ENCODE measurements at regions not wholly inside any gene's neighbourhood (a gene's known extent, or its start where the extent isn't known, plus 50 kb on each side); places are given as distances from the start of the nearest gene placed in this dataset.

DNA sequence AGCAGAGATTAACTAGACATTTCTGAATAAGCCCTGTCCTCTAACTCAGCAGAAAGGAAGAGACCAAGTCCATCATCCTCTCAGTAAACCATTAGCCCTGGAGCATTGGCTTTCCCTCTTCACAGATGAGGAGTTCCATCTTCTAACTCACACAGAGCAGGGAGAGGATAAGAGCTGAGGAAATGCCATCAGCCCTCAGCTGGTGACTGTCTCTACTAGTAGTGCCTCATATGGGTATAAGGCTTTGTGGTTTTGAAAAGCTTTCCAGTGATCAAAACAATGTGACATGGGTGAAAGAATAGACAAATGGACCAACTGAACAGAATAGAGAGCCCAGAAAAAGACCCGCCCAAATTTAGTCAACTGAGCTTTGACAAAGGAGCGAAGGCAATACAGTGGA is 197.2 kb upstream of the NUDT4 start:
- in situ Hi-C loops (cut with HindIII; ENCODE audit: low pct_unique_long_range_greater_than_20kb, low sequenced_read_pairs): no loop called here
- no peak for TF ChIP-seq JUND (IDR thresholded peaks at IDR 0.05; ENCODE audit: low read depth)
- no peak for DNase-seq (ENCODE audit: low read depth in 1 of 2, low spot score in 1 of 2)

DNA sequence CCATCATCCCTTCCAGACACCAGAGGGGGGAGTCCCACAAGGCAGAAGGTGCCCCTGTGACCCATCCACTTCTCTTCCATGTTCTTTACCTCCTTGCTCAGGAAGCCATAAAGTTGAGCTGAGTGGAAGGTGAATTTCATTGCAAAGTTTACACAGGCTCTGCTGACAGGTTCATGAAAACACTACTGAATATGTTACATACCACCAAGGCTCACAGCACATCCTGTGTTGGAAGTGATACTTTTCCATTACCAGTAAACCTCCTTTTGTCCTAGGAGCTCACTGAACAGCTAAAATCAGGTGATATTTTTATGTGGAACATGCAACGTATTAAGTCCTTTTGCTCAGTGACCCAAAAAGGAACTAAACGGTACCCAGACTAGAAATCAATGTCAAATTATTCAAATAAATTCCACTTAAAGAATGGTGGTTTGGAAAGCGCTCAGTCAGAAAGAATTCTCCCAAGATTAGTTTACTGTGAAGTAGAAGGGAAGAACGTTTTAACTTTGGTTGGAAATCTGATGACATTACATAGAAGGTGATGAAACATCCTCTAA is 196.2 kb upstream of the NUDT4 start:
- in situ Hi-C loops (cut with HindIII; ENCODE audit: low pct_unique_long_range_greater_than_20kb, low sequenced_read_pairs): no loop called here
- DNase-seq (ENCODE audit: low read depth in 1 of 2, low spot score in 1 of 2): no peak
- TF ChIP-seq JUND (IDR thresholded peaks at IDR 0.05; ENCODE audit: low read depth): no peak

DNA sequence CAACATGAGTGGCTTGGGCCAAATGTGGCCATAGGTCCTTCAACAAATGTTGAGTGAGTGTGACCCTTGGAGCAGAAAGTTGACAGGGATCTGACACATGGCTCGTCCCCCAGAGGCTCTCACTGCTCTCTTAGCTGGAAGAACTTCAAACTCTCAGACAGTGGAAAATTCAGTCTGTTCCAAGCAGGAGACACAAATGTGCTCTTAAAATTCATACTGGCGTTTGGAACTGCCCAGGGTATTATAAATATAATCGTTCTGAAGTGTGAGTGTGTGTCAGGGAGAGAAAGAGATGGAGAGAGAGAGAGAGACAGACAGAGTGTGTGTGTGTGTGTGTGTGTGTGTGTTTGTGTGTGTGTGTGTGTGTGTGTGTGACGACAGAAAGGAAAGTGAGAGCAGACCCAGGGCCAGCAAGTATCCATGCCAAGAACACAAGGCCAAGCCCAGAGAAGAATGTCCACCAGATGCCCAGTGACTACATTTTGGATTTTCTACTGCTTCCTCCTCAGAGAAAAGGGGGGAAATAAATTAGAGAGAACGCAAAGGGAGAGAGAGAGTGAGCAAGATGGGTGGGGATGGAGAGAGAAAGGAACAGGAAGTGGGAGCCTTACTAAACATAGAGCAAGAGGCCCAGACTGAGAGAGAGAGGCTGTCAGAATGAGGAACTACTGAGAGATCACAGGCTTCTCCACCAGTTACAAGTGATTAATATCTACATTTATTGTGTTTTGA is 193.6 kb upstream of the NUDT4 start:
- in situ Hi-C loops (cut with HindIII; ENCODE audit: low pct_unique_long_range_greater_than_20kb, low sequenced_read_pairs): no loop called here
- TF ChIP-seq JUND (IDR thresholded peaks at IDR 0.05; ENCODE audit: low read depth): no peak
- no peak for DNase-seq (ENCODE audit: low read depth in 1 of 2, low spot score in 1 of 2)

DNA sequence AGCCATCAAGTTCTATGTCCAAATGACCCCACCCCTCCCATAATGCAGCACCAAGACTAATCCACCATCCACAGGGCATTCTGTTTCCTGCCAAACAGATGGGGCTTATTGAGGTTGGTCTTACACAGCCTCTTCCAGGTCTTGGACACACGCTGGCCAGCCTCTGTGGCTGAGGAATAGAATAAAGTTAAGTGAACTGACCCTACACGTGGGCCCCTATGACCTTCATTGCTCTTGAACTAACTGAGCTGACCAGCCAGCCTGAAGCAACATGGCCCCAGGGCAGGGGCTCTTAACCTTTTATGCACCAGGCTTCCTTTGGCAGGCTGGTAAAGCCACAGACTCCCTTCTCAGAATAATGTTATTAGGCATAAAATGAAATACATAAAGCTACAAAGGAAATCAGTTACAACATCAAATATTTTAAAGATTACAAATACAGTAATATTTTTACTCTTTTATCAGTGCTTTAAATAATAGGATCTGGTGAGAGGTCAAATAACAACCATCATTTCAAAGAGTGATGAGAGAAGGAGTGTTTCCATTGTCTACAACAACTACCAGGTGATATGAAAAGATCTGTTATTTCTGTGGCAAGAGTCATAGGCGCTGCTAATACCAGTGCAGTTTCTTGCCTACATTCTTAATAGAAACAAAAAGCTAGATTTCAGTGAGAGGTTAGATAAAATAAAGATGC is 192.9 kb upstream of the NUDT4 start:
- no peak for DNase-seq (ENCODE audit: low read depth in 1 of 2, low spot score in 1 of 2)
- in situ Hi-C loops (cut with HindIII; ENCODE audit: low pct_unique_long_range_greater_than_20kb, low sequenced_read_pairs): no loop called here
- TF ChIP-seq JUND (IDR thresholded peaks at IDR 0.05; ENCODE audit: low read depth): no peak

DNA sequence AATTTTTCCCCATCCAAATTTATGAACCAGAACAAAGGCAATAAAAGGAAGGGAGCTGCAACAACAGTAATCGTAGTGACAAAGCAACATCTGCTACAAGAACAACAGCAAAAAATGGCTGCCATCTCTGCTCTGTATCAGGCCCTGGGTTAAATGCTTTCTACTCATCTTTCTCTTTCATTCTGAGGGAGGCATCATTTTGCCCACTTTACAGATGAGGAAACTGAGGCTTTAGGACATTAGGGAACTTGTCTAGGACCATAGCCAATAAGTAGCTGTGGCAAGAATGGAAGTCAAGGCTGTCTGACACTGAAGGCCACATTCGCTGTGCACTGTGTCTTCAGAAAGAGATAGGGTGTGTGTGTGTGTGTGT is 192.4 kb upstream of the NUDT4 start:
- in situ Hi-C loops (cut with HindIII; ENCODE audit: low pct_unique_long_range_greater_than_20kb, low sequenced_read_pairs): no loop called here
- no peak for DNase-seq (ENCODE audit: low read depth in 1 of 2, low spot score in 1 of 2)
- no peak for TF ChIP-seq JUND (IDR thresholded peaks at IDR 0.05; ENCODE audit: low read depth)

DNA sequence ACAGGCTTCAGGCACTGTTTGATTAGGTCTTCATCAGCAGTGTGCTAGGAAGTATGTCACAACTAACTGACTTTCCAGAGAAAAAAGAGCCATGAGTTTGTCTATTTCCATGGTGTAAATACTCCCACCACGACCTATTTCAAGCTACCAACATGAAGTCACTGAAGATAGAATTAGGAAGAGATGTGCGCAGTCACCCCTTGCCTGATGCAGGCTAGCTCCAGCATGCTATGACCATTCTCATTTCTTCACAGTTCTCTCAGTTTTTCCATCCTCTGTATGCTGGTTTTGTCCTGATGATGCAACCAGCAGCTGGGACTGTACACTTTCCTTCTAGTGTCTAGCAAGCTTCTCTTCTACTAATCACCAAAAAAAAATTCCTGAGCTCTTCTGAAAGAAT is 191.6 kb upstream of the NUDT4 start:
- in situ Hi-C loops (cut with HindIII; ENCODE audit: low pct_unique_long_range_greater_than_20kb, low sequenced_read_pairs): no loop called here
- DNase-seq (ENCODE audit: low read depth in 1 of 2, low spot score in 1 of 2): no peak
- TF ChIP-seq JUND (IDR thresholded peaks at IDR 0.05; ENCODE audit: low read depth): no peak

DNA sequence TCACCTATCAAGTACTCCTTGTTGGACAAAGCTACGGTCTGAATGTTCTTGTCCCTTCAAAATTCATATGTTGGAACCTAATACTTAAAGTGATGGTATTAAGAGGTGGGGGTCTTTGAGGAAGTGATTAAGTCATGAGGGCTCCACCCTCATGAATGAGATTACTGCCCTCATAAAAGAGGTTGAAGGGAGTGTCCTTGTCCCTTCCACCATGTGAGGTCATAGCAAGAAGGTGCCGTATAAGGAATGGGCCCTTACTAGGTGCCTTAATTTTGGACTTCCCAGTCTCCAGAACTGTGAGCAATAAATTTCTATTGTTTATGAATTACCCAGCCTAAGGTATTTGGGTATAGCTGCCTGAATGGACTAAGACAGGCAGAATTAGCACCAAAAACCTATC is 191.1 kb upstream of the NUDT4 start:
- TF ChIP-seq JUND (IDR thresholded peaks at IDR 0.05; ENCODE audit: low read depth): no peak
- in situ Hi-C loops (cut with HindIII; ENCODE audit: low pct_unique_long_range_greater_than_20kb, low sequenced_read_pairs): no loop called here
- DNase-seq (ENCODE audit: low read depth in 1 of 2, low spot score in 1 of 2): no peak

DNA sequence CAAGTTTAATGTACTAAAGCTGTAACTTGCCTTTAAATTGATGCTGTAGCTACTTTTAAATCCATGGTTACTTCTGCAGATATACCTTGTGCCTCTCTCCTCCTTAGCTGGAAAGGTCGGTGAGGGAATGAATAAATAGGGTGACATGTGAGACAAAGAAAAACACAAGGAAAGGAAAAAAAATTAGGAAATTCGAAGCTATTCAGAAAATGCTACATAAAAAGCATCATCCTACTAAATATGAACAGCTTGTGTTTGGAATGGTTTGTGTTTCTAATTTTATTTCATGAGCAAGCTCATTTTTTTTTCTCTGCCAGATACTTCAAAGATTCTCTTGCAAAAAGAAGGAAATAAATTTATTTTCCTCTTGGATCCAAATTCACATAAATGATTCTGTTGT is 186.3 kb upstream of the NUDT4 start:
- in situ Hi-C loops (cut with HindIII; ENCODE audit: low pct_unique_long_range_greater_than_20kb, low sequenced_read_pairs): no loop called here
- no peak for TF ChIP-seq JUND (IDR thresholded peaks at IDR 0.05; ENCODE audit: low read depth)
- no peak for DNase-seq (ENCODE audit: low read depth in 1 of 2, low spot score in 1 of 2)

DNA sequence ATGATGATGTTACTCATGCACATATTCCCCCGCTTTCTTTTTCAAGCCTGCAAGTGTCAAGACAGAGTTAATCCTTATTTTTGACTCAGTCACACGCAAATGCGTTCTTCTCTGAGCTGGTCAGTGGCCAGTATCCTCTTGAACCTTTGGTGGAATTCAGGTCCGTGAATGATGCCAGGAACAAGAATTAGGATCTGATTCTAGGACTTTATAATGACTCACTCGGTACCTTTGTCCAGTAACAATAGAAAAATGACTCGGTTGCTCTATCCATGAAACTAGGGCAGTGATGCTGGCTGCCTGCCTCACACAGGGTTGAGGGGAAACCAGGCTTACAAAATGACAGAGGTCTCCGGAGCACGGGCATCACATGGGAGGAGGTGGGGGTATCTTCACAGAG is 185.8 kb upstream of the NUDT4 start:
- no peak for DNase-seq (ENCODE audit: low read depth in 1 of 2, low spot score in 1 of 2)
- in situ Hi-C loops (cut with HindIII; ENCODE audit: low pct_unique_long_range_greater_than_20kb, low sequenced_read_pairs): no loop called here
- TF ChIP-seq JUND (IDR thresholded peaks at IDR 0.05; ENCODE audit: low read depth): no peak

DNA sequence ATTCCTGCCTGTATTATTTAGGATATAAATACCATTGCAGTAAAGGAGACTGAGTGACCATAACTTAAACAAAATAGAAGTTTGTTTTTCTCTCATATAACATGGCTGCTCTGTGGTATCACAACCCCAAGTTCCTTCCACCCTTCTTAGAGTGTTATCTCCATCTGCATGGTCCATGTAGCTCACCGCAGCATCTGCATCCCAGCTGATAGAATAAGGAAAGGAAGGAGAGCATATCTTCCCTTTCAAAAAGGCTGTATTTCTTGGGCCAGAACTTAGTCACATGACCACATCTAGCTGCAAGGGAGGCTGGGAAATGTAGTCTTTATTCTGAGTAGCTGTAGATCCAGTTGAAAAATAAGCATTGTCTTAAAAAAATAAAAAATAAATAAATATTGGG is 184.8 kb upstream of the NUDT4 start:
- no peak for TF ChIP-seq JUND (IDR thresholded peaks at IDR 0.05; ENCODE audit: low read depth)
- peak in 1 of 2 experiments; percentile 29 for DNase-seq (ENCODE audit: low read depth in 1 of 2, low spot score in 1 of 2)
- in situ Hi-C loops (cut with HindIII; ENCODE audit: low pct_unique_long_range_greater_than_20kb, low sequenced_read_pairs): no loop called here

DNA sequence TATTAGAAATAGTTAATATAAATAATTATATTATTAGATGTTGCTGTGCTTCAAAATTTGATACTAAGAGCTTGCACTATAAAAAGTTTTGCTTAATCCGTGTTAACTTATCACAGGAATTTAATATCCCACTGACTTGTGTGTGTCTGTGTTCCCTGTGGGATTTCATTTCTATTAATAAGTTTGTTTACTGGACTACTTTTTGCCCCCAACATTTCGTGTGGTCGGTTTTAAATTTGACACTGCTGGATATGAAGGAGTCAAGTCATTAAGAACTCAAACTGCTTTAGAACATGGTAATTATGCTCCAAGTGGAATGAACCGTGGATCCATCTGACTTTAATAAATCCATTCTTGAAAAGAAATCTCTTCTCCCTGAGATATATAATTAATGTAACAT is 182.2 kb upstream of the NUDT4 start:
- in situ Hi-C loops (cut with HindIII; ENCODE audit: low pct_unique_long_range_greater_than_20kb, low sequenced_read_pairs): no loop called here
- no peak for DNase-seq (ENCODE audit: low read depth in 1 of 2, low spot score in 1 of 2)
- no peak for TF ChIP-seq JUND (IDR thresholded peaks at IDR 0.05; ENCODE audit: low read depth)

DNA sequence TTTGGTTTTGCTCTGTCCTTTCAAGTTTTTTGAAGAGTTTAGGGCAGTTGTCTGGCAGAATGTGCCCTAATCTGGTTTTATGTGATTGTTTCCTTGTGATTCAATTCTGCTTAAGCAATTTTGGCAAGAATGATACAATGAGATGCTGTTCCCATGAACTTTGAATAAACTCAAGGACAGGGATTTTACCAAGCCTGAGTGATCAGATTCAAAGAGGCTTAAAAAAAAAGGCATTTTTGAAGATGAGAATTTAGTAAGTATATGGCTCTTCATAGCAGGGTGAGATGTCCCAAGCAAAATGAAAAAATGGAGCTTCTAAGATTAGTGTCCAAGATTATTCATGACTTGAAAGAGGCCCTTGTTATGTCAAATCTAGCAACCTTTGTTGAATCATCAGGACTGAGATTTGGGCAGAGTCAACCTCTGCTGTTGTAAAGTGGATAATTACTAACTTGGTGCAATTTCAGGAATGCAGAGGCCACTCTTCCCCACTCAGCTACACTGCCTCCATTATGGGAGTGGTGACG is 180.6 kb upstream of the NUDT4 start:
- DNase-seq (ENCODE audit: low read depth in 1 of 2, low spot score in 1 of 2): no peak
- in situ Hi-C loops (cut with HindIII; ENCODE audit: low pct_unique_long_range_greater_than_20kb, low sequenced_read_pairs): no loop called here
- no peak for TF ChIP-seq JUND (IDR thresholded peaks at IDR 0.05; ENCODE audit: low read depth)

DNA sequence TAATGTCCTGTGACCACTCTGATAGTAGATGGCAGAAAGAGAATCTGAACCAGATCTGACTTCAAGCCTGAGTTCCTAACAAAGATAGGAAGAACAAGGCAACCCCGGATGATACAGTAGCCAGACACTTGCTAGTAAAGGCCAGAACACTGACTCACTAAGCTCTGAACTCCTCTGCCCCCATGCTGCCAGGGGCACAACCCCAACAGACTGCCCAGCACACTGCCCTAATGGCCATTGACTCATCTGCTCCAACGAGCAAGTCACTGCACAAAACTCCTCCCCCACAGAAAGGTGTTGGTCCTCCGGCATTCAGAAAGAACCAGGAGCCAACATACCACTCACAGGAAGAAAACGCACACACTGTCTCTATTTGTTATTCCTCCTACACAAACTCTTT is 179.6 kb upstream of the NUDT4 start:
- in situ Hi-C loops (cut with HindIII; ENCODE audit: low pct_unique_long_range_greater_than_20kb, low sequenced_read_pairs): no loop called here
- TF ChIP-seq JUND (IDR thresholded peaks at IDR 0.05; ENCODE audit: low read depth): no peak
- no peak for DNase-seq (ENCODE audit: low read depth in 1 of 2, low spot score in 1 of 2)

Measured in T47D (cell line).